NCI-H2196 (cell line): ENCODE measurements at regions not wholly inside any gene's neighbourhood (a gene's known extent, or its start where the extent isn't known, plus 50 kb on each side); places are given as distances from the start of the nearest gene placed in this dataset.
"Not testable (repeated sequence)": the region's sequence is repeated elsewhere in the genome, so short reads cannot be mapped to it uniquely, and the experiment has no call there.

ENCODE experiments used
- DNase-seq: peaks from one replicate; lab custom pipeline; 2025; ENCODE audit not compliant: unreplicated experiment; lab: John Stamatoyannopoulos, UW

DNA sequence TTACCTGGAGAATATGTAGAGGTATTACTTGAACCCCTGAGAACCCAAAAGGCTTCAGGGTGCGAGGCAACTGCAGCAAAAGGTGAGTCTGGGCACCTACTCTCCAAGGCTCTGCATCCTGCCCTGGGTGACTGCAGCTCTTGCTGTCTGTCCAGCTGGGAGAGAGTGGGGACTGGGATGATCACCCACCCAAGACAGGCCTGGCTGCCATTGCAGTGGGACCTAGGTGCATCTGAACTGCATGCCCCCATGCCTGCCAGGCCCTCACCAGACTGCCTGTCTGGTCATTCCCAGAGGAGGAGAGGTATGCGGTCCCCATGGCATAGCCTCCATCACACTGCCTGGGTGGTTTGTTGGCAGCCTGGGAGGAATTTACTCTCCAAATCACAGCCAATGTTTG, 563.9 kb downstream of the TFAP2A start:
- DNase-seq, result no peak

DNA sequence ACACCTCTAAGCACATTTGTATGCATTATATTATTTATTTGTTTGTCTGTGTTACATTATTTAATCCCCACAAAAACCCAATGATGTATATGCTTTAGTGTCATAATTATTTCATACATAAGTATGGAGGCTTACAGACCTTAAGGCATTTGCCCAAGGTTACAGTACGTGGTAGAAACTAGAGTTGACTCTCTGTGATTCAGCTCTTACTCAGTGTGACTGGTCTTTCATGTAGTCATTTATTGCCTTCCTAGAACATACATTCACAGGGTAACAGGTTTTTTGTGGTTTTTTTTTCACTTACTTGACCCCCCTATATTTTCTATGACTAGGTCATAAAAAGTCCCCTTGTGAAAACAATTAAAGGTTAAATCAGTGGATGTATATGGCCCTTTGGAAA, 566.8 kb downstream of the TFAP2A start:
- DNase-seq, result no peak

DNA sequence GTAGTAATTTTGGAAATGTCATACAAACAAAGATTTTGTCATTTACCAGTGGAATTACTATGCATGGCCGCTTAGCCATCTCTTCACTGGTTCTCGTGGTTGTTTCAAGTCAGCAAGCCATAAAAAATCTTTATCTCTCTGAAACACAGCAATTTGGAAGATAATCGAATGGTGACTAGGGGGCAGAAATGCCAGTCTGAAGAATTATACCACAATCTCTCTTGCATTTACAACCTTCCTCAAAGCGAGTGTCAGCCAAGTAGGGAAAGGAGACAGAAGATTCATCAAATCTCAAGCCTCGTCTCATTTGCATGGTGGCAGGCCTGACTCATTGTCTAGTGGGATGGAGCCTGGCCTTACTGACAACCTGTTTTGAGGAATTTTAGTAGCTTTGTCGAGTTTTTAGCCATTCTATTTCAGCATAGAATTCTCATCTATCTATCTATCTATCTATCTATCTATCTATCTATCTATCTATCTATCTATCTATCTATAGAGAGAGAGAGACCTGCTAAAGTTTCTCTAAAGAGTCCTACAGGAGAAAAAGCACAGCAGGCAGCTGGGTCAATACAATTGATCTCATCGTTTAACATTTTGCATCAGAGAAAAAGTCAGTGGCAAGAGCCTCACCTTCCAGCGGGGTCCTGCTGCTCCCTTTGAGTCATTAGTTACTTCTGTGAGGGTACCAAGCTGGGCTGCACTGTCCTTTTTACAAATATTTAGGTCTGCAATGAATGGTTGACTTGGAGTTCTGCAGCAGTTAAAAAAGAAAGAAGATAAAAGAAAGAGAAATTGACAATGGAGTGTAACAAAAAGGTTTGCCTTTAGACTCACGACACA, 572.8 kb downstream of the TFAP2A start:
- DNase-seq, result no peak

DNA sequence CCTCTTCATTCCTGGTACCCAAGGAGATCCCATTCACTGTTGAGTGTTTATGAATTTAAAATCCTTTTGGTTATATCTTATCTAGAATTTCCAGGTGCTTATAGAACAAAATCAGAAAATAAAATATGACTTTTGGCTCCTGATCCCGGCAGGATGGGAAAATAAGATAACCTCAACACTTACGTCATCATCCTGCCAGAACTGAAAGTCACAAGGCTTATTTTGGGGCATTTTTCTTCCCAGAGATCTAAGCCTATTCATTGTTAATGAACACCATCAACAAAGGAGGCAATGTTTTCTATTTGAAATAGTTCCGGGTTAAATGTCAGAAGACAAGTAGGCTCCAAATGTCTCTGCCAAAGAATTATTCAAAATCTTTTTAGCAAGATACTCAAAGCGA, 580.6 kb downstream of the TFAP2A start:
- DNase-seq, result no peak

DNA sequence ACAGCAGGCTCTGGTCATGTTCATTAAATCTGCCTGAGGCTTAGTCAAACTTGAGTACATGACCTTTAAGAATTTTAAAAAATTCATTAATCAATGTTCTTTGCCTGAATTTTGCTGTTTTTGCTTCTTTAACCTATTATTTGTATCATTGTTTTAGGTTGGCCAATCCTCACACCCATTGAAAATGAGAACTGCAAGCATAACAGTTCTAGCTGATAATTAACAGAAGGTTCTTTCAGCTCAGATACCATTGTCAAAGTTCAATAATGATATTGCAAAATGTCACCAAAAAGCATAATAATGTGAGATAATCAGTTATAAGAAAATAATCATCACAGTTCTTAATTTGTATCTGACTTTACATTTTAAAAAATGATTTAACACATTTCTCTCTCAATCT, 583.1 kb downstream of the TFAP2A start:
- no peak for DNase-seq

DNA sequence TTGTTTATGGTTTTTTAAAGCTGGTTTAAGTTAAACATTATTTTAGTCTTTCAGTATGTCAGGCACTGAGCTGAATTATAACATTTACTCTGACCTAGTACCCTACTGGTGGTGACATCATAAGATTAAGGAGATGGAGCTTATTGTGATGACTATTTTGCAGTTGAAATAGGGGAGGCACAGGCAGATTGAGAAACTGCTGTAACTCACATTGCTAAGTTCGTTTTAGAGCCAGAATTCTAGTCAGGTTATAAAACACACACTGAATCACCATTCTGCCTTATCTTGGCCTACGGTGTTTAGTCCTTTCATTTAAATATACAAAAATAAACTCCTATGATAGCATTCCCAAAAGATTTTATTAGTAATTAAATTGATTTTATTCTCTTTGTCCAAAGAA, 584.1 kb downstream of the TFAP2A start:
- no peak for DNase-seq

DNA sequence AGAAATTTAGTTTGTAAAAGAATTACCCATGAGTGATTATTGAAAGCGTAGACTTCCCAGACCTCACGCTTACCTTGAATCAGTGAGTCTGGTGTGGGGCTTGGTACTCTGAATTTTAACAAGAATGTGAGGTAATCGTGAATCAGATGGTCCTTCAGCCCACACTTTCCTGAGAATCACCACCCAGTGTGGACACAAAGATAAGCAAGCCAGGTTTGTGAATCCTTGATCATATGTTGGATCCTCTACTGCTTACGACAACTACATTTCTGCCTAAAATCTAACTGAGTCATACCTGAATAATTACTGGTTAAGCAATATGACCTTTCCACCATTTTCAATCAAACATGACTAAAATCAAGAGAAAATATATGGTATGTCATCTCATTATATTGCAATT, 589.3 kb downstream of the TFAP2A start:
- no peak for DNase-seq

DNA sequence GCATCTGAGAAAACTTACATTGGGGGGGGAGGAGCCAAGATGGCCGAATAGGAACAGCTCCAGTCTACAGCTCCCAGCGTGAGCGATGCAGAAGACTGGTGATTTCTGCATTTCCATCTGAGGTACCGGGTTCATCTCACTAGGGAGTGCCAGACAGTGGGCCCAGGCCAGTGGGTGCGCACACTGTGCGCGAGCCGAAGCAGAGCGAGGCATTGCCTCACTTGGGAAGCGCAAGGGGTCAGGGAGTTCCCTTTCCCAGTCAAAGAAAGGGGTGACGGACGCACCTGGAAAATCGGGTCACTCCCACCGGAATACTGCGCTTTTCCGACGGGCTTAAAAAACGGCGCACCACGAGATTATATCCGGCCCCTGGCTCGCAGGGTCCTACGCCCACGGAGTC, 604.1 kb downstream of the TFAP2A start:
- DNase-seq, result not testable (repeated sequence)

DNA sequence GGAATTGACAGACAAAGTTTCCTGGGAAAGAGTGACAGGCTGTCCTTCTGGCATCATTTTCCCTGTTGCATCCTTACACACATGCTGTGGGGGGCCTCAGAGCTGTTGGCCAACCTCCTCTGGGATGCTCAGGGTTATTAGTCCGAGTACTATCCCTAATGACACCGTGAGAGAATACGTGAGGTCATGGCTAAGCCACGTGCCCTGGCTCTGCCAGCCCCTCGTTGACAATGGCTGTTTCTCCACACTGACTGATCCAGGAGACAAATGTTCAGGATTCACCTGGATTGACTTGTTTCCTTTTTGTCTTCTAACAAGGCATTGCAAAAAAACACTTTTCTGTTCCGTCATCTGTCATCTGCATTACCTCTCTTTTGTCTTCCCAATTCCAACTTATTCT, 604.6 kb downstream of the TFAP2A start:
- DNase-seq, result no peak

DNA sequence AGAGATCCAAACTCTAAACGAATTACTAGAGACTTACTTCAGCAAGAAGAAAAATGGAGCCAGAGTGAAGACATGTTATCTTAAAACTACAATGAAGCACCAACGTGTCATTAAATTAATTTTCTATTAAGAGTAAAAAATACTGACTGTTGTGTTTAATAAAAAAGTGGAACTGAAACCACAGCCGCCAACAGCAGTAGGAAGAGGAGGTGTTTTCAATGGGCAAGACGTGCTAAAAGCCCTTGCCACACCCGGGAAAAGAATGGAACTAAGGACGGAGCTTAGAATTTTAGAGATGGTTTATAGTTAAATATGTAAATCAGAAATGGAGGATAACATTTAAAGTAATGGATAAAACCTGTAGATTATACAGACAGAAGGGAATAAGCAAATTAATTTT, 608.7 kb downstream of the TFAP2A start:
- no peak for DNase-seq

DNA sequence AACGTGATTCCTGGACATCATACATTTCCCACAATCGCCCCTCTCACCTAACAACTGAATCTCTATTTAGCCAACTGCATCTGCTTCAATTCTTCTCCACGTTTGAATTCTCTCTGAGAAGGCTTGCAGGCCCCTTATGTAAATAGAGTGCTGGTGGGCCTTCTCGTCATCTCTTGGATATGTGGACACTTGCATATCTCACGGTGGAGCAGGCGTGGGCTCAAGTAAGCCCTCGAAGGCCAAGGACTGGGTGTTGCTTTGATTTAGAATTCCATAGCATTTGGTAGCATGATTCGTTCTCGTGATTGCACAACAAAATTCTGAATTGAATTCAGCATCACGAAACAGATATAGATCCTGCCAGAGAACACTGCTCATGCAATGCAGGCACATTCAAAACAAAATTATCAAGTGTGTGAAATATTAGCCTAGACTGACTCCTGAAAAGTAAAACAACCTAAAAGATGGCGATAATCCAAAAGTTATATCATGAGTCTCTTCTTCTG, 613.6 kb downstream of the TFAP2A start:
- DNase-seq, result no peak

DNA sequence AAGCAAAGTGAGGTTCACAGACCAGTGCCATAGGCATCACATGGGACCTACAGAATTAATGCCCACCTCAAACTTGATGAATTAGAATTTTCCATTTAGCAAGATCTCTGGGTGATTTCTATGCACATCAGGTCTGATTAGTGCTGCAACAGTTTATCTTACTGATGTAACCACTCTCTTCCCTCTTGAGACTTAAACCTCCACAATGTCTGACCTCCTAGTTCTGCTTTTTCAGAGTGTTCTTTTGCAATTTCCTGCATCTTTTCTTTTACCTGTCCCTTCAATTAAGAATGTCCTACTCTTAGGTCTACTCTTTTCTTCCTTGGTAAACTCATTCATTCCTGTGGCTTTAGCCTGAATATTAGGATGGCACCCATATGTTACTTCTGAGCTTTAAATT, 615.3 kb downstream of the TFAP2A start:
- DNase-seq, result no peak

DNA sequence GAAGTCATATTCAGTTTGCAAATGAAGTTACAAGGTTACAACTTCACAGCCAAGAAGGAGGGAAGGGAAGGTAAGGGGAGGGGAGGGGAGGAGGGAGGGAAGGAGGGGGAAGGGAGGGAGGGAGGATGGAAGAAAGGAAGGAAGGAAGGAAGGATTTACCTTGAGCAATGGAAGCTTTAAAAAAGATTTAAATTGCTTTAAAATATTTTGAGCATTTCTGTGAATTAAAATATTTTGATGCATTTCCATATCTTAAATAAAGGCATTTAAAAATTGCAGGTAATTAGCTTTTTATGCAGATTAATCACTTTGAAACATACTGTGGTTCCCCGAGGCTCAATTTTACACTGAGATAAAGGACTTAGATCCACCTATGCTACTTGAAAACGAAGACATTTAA, 618.0 kb downstream of the TFAP2A start:
- no peak for DNase-seq

DNA sequence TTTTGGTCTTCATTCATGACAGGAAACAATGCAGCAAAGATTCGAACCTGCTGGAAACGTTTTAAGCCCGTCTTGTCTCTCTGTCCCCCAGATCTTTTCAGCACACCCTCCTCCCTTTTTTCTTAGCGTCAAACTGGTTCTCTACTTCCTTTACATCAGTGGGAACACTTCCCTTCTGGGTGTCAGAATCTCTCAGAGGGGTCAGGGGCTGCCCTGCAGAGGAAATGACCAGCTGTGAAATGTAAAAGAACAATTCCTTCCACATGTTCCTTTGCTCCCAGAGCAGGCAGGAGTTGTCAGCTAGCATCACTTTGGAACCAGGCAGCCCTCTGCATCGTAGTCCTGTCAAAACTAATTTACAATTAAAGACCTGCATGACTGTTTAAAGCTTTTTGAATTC, 619.0 kb downstream of the TFAP2A start:
- no peak for DNase-seq

DNA sequence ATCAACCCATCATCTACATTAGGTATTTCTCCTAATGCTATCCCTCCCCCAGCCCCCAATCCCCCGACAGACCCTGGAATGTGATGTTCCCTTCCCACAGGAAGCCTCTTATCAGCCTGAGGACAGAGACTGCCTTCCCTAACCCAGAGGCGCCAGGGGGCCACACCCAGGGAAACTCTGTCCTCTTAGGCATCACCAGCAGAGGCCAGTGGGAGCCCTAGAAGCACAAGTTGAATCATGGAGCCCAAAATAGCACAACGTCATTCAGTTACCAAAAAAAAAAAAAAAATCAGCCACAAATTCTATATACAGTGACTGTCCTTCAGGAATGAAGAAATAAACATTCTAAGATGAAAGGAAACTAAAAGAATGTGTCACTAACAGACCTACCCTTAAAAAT, 625.7 kb downstream of the TFAP2A start:
- no peak for DNase-seq

DNA sequence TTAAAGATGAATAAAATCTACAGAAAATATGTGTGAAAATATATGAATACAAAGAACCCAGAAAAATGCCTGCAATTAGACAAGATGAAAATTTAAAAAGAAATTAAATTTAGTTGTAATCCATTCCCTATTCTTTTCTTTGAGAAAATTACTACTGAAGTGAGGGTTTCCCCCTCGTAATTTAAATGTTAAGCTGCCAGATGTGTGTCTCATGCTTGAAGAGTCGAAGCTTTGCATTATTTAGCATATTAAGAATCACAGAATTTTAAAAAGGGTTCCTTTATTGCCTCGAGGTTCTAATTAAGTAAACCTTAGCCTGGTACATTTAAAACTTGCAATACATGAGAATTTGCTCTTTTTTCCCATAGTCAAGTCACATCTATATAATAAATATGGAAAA, 630.1 kb downstream of the TFAP2A start:
- no peak for DNase-seq

DNA sequence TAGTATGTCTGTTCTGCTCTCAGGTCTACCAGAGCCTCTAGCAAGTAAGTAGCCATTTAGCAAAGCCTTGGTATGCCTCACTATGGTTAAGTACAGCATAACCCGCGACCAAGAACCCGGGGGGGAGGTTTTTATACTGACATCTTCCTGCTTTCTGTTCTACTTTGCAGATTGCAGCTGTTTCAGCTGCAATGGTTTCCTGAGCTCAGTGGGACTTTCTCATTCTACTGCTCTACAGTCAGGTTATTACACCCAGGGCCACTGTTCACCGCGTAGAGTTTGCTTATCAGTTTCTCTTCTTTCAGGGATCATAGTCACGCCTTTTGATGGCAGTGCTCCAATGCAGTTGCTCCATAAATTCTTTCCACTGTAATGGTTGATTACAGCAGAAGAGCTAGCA, 631.3 kb downstream of the TFAP2A start:
- no peak for DNase-seq

DNA sequence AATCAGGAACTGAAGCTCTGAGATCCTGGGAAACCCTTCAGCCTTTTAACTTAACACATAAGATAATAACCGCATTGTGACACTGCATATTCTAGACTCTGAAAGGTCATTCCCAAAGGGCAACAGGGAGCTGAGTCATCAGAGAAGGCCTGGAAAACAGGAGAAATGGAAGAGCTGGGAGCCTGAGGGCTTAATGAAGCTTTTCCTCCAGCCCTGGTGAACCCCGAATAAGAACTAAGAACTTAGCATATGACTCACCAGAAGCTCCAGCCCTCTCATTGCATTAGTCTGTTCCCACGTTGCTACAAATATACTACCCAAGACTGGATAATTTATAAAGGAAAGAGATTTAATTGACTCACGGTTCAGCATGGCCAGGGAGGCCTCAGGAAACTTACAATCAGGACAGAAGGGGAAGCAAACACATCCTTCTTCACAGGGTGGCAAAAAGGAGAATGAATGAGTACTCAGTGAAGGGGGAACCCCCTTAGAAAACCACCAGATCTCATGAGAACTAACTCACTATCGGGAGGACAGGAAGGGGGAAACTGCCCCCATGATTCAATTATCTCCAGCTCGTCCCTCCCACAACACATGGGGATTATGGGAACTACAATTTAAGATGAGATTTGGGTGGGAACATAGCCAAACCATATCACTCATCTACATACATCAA, 648.5 kb downstream of the TFAP2A start:
- no peak for DNase-seq

DNA sequence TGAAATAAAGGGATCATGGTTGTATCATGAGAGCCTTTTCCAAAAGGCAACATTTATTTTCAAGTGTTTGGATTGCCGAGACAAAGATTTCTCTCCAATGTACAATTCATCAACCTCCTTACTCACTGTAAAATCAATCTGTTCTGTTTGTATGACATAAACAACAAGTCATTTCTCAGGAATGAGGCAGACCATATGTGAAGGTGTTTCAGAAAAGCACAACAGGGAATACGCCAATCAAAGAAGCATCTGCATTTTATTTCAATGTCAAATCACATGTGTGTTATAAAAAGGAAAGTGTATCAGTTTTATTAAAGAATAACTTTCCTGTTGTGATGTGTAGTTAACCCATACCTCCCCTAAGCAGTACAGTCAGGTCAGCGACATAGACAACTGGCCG, 653.7 kb downstream of the TFAP2A start:
- DNase-seq, result no peak

DNA sequence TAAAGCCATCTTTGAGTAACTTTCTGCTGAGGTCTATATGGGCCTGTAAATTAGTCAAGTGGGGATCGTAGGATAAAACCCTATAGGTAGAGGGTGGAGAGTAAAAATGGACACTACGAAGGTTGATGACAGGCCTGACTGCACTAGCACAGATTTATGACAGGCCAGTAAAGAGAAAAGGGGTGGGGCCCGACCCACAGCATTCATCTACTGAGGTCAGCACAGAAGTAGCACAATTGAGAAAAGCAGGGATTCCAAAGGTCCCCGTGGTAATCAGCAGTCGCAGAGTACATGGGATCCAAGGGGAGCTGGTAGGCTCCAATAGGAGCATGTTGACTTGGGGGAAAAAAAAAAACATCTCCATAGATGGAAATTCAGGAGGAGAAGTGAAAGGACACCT, 660.4 kb downstream of the TFAP2A start:
- DNase-seq, result no peak

DNA sequence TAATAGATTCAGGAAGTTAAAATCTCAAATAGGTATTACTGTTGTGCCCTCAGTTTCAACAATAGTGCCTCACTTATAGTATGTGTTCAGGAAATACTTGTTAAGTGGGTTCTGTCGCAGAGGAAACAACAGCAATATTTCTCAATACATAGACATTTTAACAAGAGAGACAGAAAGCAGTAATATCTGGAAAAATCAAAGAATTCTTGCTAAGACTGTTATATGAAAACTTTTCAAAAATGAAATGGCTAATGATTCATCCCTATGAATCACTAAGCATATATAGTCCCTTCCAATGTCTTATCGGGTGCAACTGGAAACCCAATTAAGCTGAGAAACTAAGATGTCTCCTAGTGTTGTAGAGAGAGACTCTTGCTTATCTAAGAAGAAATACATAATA, 668.9 kb downstream of the TFAP2A start:
- DNase-seq, result no peak

DNA sequence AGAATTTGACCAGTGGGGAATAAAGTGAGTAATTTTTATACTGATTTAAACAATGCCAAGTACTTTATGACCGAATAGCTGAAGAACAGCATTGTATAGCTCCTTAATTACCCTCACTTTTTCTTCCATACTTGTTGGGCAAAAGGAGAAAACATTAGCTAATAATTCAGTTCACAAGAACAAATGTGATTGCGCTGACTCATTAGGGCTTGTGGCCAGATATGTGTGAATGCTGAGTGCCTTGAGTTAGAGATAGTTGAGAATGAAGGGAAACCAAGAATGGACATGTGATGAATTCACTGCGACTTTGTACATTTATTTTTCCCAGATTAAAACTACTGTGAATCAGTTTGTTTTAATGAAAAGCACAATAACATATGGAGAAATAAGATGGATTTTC, 669.4 kb downstream of the TFAP2A start:
- no peak for DNase-seq

DNA sequence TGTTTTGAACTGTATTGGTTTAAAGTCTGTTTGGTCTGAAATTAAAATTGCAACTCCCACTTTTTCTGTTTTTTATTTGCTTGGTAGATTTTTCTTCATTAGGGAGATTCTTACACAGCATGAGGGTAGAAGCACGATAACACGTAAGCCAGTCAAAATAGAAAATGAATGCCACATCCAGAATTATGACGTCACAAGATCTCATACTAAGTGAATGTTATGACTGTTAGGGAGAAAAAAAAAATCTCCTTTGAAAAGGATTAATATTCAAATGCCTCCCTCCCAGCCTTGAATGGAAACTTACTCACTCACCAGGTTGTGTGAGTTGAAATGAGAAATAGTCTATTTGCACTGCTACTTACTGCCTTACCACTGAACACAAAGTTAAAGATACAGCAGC, 670.8 kb downstream of the TFAP2A start:
- no peak for DNase-seq
